Lung (tissue), 11 donors: ENCODE measurements at regions not wholly inside any gene's neighbourhood (a gene's known extent, or its start where the extent isn't known, plus 50 kb on each side); places are given as distances from the start of the nearest gene placed in this dataset.
"Not testable (repeated sequence)": the region's sequence is repeated elsewhere in the genome, so short reads cannot be mapped to it uniquely, and the experiment has no call there.

ENCODE experiments used
- ATAC-seq: fragments of 200-7000 bp; cut with Tn5 transposase; one replicate; pipeline ENCODE4 v1.9.1; 2020; ENCODE audit warnings: moderate number of reproducible peaks; ENCODE audit not compliant: insufficient read depth, low FRiP score
- DNase-seq, 3 donors: peaks; one replicate each; pipeline ENCODE4 v3.0.0-alpha.2; 2013 to 2017
- H3K27ac ChIP-seq, 2 donors: one replicate each; pipeline ENCODE4 v1.5.1; 2013; ENCODE audit warnings: mild to moderate bottlenecking in 2 of 2, moderate library complexity in 2 of 2, control low read depth in 1 of 2, inconsistent platforms in 1 of 2, low read depth in 1 of 2, low read length in 1 of 2
- H3K27me3 ChIP-seq, 3 donors: one replicate each; pipeline ENCODE4 v1.5.1; 2013; ENCODE audit warnings: low read length in 2 of 3; ENCODE audit not compliant: control insufficient read depth in 3 of 3, insufficient read depth in 3 of 3
- H3K36me3 ChIP-seq, 4 donors: one replicate each; pipeline ENCODE4 v1.5.1; 2013; ENCODE audit warnings: low read length in 4 of 4, mild to moderate bottlenecking in 1 of 4, moderate library complexity in 1 of 4; ENCODE audit not compliant: control insufficient read depth in 4 of 4, insufficient read depth in 4 of 4
- H3K4me1 ChIP-seq, 5 donors: one replicate each; pipeline ENCODE4 v1.5.1; 2013; ENCODE audit warnings: low read length in 5 of 5, mild to moderate bottlenecking in 2 of 5, moderate library complexity in 1 of 5; ENCODE audit not compliant: control insufficient read depth in 5 of 5, insufficient read depth in 5 of 5
- H3K4me3 ChIP-seq: one replicate; pipeline ENCODE4 v1.5.1; 2013; ENCODE audit warnings: mild to moderate bottlenecking, control low read depth, moderate library complexity
- H3K9ac ChIP-seq, 2 donors: one replicate each; pipeline ENCODE4 v1.5.1; 2013; ENCODE audit warnings: low read length in 2 of 2, control low read depth in 1 of 2; ENCODE audit not compliant: insufficient read depth in 1 of 2
- H3K9me3 ChIP-seq, 4 donors: one replicate each; pipeline ENCODE4 v1.5.1; 2013; ENCODE audit warnings: low read length in 3 of 4, mild to moderate bottlenecking in 1 of 4, moderate library complexity in 1 of 4; ENCODE audit not compliant: control insufficient read depth in 4 of 4, insufficient read depth in 3 of 4
- CTCF ChIP-seq: IDR thresholded peaks from 2 replicates; pipeline ENCODE4 v1.5.1; 2012; ENCODE audit warnings: mild to moderate bottlenecking; ENCODE audit errors: control extremely low read depth, extremely low read depth
- WGBS, 2 donors: extraction: QIAGEN DNeasy Blood & Tissue Kit; methylation state at CpG; one replicate each; pipeline ENCODE4 v1.1.7; 2013; 5-methylcytosine and 5-hydroxymethylcytosine counted together
- donor health status: control.
- donor health status: control.
- donor health status: Bipolar disorder and iron deficiency.
- donor health status: healthy.
- donor health status: DM: yes; HTN: yes; CAD: no.

- H3K9ac ChIP-seq, H3K27me3 ChIP-seq, H3K9me3 ChIP-seq, H3K27ac ChIP-seq, H3K4me3 ChIP-seq, DNase-seq, ATAC-seq, H3K36me3 ChIP-seq: not testable (repeated sequence)
- 82 to 87% methylated on average over 3 of the region's 3 CpGs for WGBS, 2 donors
- peaks cover 0 to 16% (median 5%) of the 10 kb centered on the region in 5 donors for H3K4me1 ChIP-seq
Measured at GRCh38 chr1:59210430-59210829, 86.5 kb upstream of the FGGY start.

- Histone ChIP-seq H3K36me3 (no peaks in the 10 kb centered on the region), H3K27me3 (no peaks in the 10 kb centered on the region), H3K9ac (no peak overlapping the region), H3K4me1 (peaks cover 0 to 16% (median 5%) of the 10 kb centered on the region in 5 donors), H3K9me3 (peaks cover 0 to 3% (median 0%) of the 10 kb centered on the region in 4 donors), H3K27ac (no peak overlapping the region), H3K4me3 (no peak overlapping the region)
- ATAC-seq: no peak
- DNase-seq: no peak
- no peak for TF ChIP-seq CTCF
- 85 to 87% methylated on average over 3 of the region's 3 CpGs for WGBS, 2 donors
Measured at GRCh38 chr1:59212706-59213105, 84.2 kb upstream of the FGGY start.

- Histone ChIP-seq H3K4me1 (peaks cover 0 to 16% (median 5%) of the 10 kb centered on the region in 5 donors), H3K4me3 (no peak overlapping the region), H3K9ac (no peak overlapping the region), H3K9me3 (peaks cover 0 to 3% (median 0%) of the 10 kb centered on the region in 4 donors), H3K27me3 (no peaks in the 10 kb centered on the region), H3K36me3 (no peaks in the 10 kb centered on the region), H3K27ac (no peak overlapping the region)
- 65 to 85% methylated on average over 10 of the region's 10 CpGs for WGBS, 2 donors
- ATAC-seq: peak; percentile 66
- peak; percentile 71 to 82 (median 78) for DNase-seq
- no peak for TF ChIP-seq CTCF
Measured at GRCh38 chr1:59214248-59215208, 82.4 kb upstream of the FGGY start.

- DNase-seq: no peak
- no peak overlapping the region for H3K4me3 ChIP-seq
- WGBS, 2 donors: 96% methylated on average over 6 of the region's 6 CpGs
- H3K4me1 ChIP-seq: peaks cover 0 to 16% (median 5%) of the 10 kb centered on the region in 5 donors
- H3K36me3 ChIP-seq: no peaks in the 10 kb centered on the region
- H3K27me3 ChIP-seq: no peaks in the 10 kb centered on the region
- ATAC-seq: no peak
- H3K9me3 ChIP-seq: peaks cover 0 to 3% (median 0%) of the 10 kb centered on the region in 4 donors
- H3K9ac ChIP-seq: no peak overlapping the region
- no peak for TF ChIP-seq CTCF
- H3K27ac ChIP-seq: no peak overlapping the region
Measured at GRCh38 chr1:59215766-59216291, 81.1 kb upstream of the FGGY start.

- not testable (repeated sequence) for DNase-seq, H3K27me3 ChIP-seq, H3K9ac ChIP-seq, H3K36me3 ChIP-seq, H3K27ac ChIP-seq, H3K4me3 ChIP-seq, H3K9me3 ChIP-seq, ATAC-seq
- H3K4me1 ChIP-seq: peaks cover 0 to 16% (median 5%) of the 10 kb centered on the region in 5 donors
- WGBS, 2 donors: 92 to 96% methylated on average over 2 of the region's 2 CpGs
Measured at GRCh38 chr1:59217439-59217838, 79.5 kb upstream of the FGGY start.
